ENCODE measurements at regions not wholly inside any gene's neighbourhood (a gene's known extent, or its start where the extent isn't known, plus 50 kb on each side); places are given as distances from the start of the nearest gene placed in this dataset.

DNA sequence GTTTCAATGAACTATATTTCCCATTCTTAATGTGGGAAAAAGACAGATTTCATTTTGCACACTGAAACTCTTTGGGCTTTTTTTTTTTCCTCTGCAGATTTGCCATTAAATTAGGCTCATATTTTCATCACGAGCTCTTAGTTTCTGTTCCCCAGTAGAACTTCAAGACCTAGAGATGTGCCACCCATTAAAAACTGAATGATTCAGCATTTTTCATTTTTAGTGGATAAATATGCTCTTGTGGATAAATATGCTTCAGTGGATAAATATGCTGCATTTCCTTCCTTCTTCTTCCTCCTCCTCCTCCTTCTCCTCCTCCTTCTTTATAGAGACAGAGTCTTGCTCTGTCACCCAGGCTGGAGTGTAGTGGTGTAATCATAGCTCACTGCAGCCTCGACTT is 322.4 kb upstream of the PRKX start:
- Mint-ChIP-seq H3K4me3 (no peak overlapping the region), H3K27me3 (ENCODE audit: low read depth) (no peaks in the 10 kb centered on the region), H3K4me1 (no peaks in the 10 kb centered on the region), H3K27ac (ENCODE audit: unreplicated experiment) (no peak overlapping the region), H3K9me3 (peaks cover 7% of the 10 kb centered on the region), H3K36me3 (ENCODE audit: low read depth) (no peaks in the 10 kb centered on the region)
- TF ChIP-seq, protein P1, sequence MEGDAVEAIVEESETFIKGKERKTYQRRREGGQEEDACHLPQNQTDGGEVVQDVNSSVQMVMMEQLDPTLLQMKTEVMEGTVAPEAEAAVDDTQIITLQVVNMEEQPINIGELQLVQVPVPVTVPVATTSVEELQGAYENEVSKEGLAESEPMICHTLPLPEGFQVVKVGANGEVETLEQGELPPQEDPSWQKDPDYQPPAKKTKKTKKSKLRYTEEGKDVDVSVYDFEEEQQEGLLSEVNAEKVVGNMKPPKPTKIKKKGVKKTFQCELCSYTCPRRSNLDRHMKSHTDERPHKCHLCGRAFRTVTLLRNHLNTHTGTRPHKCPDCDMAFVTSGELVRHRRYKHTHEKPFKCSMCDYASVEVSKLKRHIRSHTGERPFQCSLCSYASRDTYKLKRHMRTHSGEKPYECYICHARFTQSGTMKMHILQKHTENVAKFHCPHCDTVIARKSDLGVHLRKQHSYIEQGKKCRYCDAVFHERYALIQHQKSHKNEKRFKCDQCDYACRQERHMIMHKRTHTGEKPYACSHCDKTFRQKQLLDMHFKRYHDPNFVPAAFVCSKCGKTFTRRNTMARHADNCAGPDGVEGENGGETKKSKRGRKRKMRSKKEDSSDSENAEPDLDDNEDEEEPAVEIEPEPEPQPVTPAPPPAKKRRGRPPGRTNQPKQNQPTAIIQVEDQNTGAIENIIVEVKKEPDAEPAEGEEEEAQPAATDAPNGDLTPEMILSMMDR (conservative IDR thresholded peaks at IDR 0.05): no peak
- DNase-seq (ENCODE audit: low read depth, low spot score): no peak

DNA sequence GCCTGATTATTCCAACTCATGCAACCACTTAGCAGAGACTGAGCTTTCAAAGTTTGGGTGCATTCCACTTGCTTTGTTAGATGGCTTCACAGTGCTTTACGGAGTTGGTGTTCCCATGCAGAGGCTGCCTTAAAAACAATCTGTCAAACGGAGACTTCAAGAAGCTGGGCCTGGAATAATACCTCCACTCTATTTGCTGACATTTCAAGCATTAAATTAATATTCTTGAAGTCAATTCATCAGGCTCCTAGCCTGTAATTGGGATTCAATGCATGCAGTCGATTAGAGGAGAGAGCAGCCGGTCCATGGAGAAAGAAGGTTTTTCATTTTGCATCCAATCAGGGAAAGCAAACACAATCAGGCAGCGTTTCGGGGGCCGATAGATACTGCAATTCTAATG is 314.7 kb upstream of the PRKX start:
- no peak for DNase-seq (ENCODE audit: low read depth, low spot score)
- H3K9me3 Mint-ChIP-seq: no peaks in the 10 kb centered on the region
- TF ChIP-seq, protein P1 (conservative IDR thresholded peaks at IDR 0.05): no peak
- H3K4me3 Mint-ChIP-seq: no peak overlapping the region
- H3K27me3 Mint-ChIP-seq (ENCODE audit: low read depth): peaks cover 2% of the 10 kb centered on the region
- H3K36me3 Mint-ChIP-seq (ENCODE audit: low read depth): no peaks in the 10 kb centered on the region
- peaks cover 7% of the 10 kb centered on the region for H3K4me1 Mint-ChIP-seq
- no peak overlapping the region for H3K27ac Mint-ChIP-seq (ENCODE audit: unreplicated experiment)

DNA sequence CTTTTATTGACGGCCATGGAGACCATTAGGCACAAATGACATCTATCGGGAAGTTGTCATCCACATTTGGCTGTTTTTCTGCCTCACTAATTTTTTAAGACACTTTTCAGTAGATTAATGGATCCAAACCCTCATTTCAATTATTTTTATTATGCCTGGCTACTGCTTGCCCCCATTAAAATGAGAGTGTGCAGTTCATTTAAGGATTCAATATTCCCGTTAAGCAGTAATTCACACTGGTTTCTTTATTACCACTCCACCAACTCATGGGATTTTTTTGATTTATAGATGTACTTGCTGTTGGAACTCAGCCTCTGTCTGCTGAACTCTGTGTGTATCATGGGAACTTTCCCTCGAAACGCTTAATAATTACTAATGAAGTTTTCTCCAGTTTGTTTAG is 291.8 kb upstream of the PRKX start:
- Mint-ChIP-seq H3K27ac (ENCODE audit: unreplicated experiment) (no peak overlapping the region), H3K36me3 (ENCODE audit: low read depth) (no peaks in the 10 kb centered on the region), H3K4me1 (no peaks in the 10 kb centered on the region), H3K27me3 (ENCODE audit: low read depth) (peaks cover 5% of the 10 kb centered on the region), H3K4me3 (no peak overlapping the region), H3K9me3 (no peaks in the 10 kb centered on the region)
- DNase-seq (ENCODE audit: low read depth, low spot score): no peak
- TF ChIP-seq, protein P1 (conservative IDR thresholded peaks at IDR 0.05): no peak

DNA sequence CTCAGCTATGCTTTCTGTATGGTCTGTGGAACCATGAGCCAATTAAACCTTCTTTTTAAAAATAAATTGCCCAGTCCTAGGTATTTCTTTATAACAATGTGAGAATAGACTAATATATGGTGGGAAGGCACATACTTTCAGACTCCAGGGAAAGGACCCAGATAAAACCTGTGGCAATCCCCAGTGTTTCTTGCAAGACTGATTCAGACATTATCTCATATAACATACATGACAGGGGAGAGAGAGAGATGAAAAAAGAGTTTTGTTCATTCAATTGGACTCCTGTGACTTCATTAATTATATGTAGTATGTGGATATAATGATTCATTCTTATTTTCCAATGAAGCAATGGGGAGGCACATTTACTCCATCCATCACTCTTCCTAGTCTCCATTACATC is 291.4 kb upstream of the PRKX start:
- Mint-ChIP-seq H3K4me3 (no peak overlapping the region), H3K27me3 (ENCODE audit: low read depth) (peaks cover 2% of the 10 kb centered on the region), H3K9me3 (no peaks in the 10 kb centered on the region), H3K27ac (ENCODE audit: unreplicated experiment) (no peak overlapping the region), H3K4me1 (no peaks in the 10 kb centered on the region), H3K36me3 (ENCODE audit: low read depth) (no peaks in the 10 kb centered on the region)
- TF ChIP-seq, protein P1 (conservative IDR thresholded peaks at IDR 0.05): no peak
- DNase-seq (ENCODE audit: low read depth, low spot score): no peak

DNA sequence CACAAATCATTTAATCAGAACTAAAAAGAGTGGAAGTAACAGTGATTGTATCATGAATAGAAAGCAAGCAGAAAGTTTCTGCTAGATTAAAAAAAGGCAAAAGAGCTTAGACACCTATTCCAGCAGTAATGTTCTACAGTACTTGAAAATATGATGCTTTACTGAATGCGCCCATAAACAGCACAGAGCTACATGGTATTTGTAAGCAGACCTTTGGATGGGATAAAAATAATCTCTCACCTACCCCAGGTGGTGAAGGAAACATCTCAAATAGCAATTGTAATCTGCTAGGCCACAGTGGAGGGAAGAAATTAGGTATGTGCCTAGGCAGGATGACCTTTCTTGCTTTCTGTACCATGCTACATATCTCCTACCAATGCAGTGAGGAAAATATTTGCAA is 280.9 kb upstream of the PRKX start:
- H3K9me3 Mint-ChIP-seq: peaks cover 9% of the 10 kb centered on the region
- no peak overlapping the region for H3K27ac Mint-ChIP-seq (ENCODE audit: unreplicated experiment)
- H3K4me3 Mint-ChIP-seq: no peak overlapping the region
- H3K4me1 Mint-ChIP-seq: no peaks in the 10 kb centered on the region
- H3K36me3 Mint-ChIP-seq (ENCODE audit: low read depth): no peaks in the 10 kb centered on the region
- TF ChIP-seq, protein P1 (conservative IDR thresholded peaks at IDR 0.05): no peak
- no peaks in the 10 kb centered on the region for H3K27me3 Mint-ChIP-seq (ENCODE audit: low read depth)
- no peak for DNase-seq (ENCODE audit: low read depth, low spot score)

DNA sequence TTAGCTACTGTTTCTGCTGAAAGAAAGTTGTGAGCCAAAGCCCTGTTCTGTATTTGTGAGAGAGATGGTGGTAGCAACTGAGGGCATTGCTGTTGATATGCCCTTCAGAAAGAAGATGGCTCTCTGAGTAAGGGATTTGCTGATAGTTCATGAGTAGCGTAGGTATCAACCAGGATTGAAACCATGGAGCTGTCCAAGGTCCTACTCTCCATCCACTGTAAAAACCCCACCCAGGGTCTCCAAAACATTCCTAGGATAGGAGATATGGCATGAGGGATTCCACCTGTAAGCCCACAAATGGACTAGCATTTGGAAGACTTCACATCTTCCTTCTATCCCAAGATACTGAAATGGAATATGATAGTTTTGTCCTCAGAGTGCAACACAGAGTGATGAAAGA is 277.1 kb upstream of the PRKX start:
- H3K4me3 Mint-ChIP-seq: no peak overlapping the region
- no peaks in the 10 kb centered on the region for H3K4me1 Mint-ChIP-seq
- peaks cover 6% of the 10 kb centered on the region for H3K9me3 Mint-ChIP-seq
- no peak overlapping the region for H3K27ac Mint-ChIP-seq (ENCODE audit: unreplicated experiment)
- no peak for DNase-seq (ENCODE audit: low read depth, low spot score)
- TF ChIP-seq, protein P1 (conservative IDR thresholded peaks at IDR 0.05): no peak
- H3K27me3 Mint-ChIP-seq (ENCODE audit: low read depth): peaks cover 8% of the 10 kb centered on the region
- no peaks in the 10 kb centered on the region for H3K36me3 Mint-ChIP-seq (ENCODE audit: low read depth)

Data from neural crest cell (in vitro differentiated cells).